HG03025 (cell line): ENCODE measurements at regions not wholly inside any gene's neighbourhood (a gene's known extent, or its start where the extent isn't known, plus 50 kb on each side); places are given as distances from the start of the nearest gene placed in this dataset.
"Not testable (repeated sequence)": the region's sequence is repeated elsewhere in the genome, so short reads cannot be mapped to it uniquely, and the experiment has no call there.

Experiments used
- ATAC-seq: cut with Tn5 transposase; IDR thresholded peaks from one replicate; pipeline ENCODE4 v1.9.1; 2021; ENCODE audit warnings: mild to moderate bottlenecking, moderate library complexity; ENCODE audit not compliant: unreplicated experiment, low FRiP score

GRCh38 chr5:100693481-100693880 lies 158.3 kb downstream of the FAM174A start:
- no peak for ATAC-seq

GRCh38 chr5:100694100-100694499 lies 158.9 kb downstream of the FAM174A start:
- no peak for ATAC-seq

GRCh38 chr5:100697970-100698369 lies 162.8 kb downstream of the FAM174A start:
- ATAC-seq, result no peak

GRCh38 chr5:100706776-100707175 lies 171.6 kb downstream of the FAM174A start:
- ATAC-seq, result no peak

GRCh38 chr5:100708645-100709171 lies 173.5 kb downstream of the FAM174A start:
- ATAC-seq, result no peak

- ATAC-seq, result no peak
Observed at GRCh38 chr5:100709771-100710170, 174.6 kb downstream of the FAM174A start.

GRCh38 chr5:100714780-100715179 lies 179.6 kb downstream of the FAM174A start:
- ATAC-seq, result not testable (repeated sequence)

GRCh38 chr5:100722657-100723056 lies 180.4 kb downstream of the ST8SIA4 start:
- no peak for ATAC-seq

GRCh38 chr5:100723229-100723628 lies 179.9 kb downstream of the ST8SIA4 start:
- no peak for ATAC-seq

GRCh38 chr5:100726116-100726515 lies 177.0 kb downstream of the ST8SIA4 start:
- no peak for ATAC-seq

GRCh38 chr5:100731768-100732167 lies 171.3 kb downstream of the ST8SIA4 start:
- peak; percentile 99 for ATAC-seq

GRCh38 chr5:100746730-100747129 lies 156.4 kb downstream of the ST8SIA4 start:
- peak; percentile 92 for ATAC-seq

GRCh38 chr5:100749771-100750284 lies 153.3 kb downstream of the ST8SIA4 start:
- no peak for ATAC-seq

- no peak for ATAC-seq
Observed at GRCh38 chr5:100755435-100755834, 147.6 kb downstream of the ST8SIA4 start.
